Activated T-cell treated with anti-CD3 and anti-CD28 coated beads, Interleukin-2, amount 50 U/mL, for 48 hours (primary cell): ENCODE measurements at regions not wholly inside any gene's neighbourhood (a gene's known extent, or its start where the extent isn't known, plus 50 kb on each side); places are given as distances from the start of the nearest gene placed in this dataset.

ENCODE experiments used
- DNase-seq, 2 experiments: peaks; one replicate each; pipeline ENCODE4 v3.0.0-alpha.2; 2020

GRCh38 chr22:27463121-27463660 lies 338.4 kb downstream of the MN1 start:
- no peak for DNase-seq

DNA sequence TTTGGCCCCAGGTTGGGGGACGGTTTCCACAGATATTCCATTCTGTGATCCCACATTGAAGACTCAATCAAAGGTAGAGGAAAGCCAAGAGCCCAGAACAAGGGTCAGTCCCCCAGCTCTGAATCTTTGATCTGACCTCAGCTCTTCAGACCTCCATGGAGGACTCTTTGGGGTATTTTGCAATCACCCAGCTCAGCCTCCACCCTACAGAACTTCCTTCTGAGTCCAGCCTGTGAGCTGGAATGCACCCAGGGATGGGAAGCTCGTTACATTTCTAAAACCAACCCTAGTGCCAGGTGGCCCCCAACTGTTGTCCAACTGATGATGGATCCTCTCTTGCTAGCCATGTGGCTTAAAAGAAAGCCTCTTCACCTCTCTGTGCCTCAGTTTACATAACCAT lies 335.3 kb downstream of the MN1 start:
- no peak for DNase-seq

- no peak for DNase-seq
These were observed 334.6 kb downstream of the MN1 start for GRCh38 chr22:27466778-27467438.

- no peak for DNase-seq
These were observed 333.8 kb downstream of the MN1 start for GRCh38 chr22:27467711-27468110.

- no peak for DNase-seq
These were observed 332.8 kb downstream of the MN1 start for GRCh38 chr22:27468712-27469111.

DNA sequence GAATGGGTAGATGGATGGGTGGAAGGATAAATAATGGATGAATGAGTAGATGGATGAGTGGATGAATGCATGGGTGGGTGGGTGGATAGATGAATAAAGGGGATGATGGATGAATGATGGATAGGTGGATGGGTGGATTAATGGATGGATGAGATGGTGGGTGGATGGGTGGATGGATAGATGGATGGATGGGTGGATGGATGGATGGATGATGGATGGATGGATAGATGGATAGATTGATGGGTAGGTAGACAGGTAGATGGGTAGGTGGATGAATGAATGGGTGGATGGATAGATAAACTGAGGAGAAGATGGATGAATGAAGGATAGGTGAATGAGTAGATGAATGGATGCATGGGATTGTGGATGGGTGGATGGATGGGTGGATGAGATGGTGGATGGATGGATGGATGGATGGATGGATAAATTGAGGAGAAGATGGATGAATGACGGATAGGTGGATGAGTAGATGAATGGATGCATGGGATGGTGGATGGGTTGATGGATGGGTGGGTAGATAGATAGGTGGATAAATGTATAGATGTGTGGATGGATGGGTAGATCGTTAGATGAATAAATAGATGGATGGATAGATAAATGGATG lies 331.3 kb downstream of the MN1 start:
- no peak for DNase-seq

DNA sequence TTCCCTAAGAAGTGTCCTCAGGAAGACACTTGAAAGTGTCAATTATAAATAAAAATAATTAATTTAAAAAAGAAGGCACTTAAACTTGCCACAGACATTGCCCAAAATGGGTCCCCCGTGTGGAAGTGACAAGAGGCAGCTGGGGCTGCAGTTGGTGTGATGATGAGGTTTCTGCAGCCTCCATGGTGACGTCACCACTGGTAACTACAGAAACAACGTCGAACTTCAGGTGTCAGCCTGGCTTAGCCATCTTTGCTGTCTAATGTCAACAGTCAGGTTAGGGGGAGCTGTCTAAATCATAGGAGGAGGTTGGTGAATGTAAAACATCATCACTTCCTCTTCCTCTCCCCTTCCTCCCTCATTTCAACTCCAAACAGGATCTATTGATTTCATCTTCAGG lies 328.6 kb downstream of the MN1 start:
- no peak for DNase-seq

GRCh38 chr22:27473533-27473932 lies 328.0 kb downstream of the MN1 start:
- DNase-seq = no peak

- no peak for DNase-seq
These were observed 327.4 kb downstream of the MN1 start for GRCh38 chr22:27474112-27474571.

GRCh38 chr22:27474711-27475547 lies 326.6 kb downstream of the MN1 start:
- DNase-seq = no peak

DNA sequence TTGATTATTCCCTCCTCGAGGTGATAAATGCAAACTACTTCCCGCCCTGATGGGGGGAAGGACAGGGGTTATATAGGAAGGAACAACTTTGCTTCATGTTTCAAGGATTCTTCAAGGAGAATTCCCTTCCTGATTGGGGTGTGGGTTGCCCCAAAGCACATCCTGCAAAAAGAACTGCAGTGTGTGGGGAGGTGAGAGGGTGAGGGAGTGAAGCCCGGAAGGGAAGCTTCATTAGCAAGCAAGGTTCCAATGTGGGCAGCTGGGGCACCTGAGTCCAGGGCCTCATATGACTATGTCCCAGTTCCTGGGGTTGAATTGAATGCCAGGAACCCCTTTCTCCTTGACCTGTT lies 326.0 kb downstream of the MN1 start:
- DNase-seq = no peak

GRCh38 chr22:27476318-27476717 lies 325.2 kb downstream of the MN1 start:
- no peak for DNase-seq

DNA sequence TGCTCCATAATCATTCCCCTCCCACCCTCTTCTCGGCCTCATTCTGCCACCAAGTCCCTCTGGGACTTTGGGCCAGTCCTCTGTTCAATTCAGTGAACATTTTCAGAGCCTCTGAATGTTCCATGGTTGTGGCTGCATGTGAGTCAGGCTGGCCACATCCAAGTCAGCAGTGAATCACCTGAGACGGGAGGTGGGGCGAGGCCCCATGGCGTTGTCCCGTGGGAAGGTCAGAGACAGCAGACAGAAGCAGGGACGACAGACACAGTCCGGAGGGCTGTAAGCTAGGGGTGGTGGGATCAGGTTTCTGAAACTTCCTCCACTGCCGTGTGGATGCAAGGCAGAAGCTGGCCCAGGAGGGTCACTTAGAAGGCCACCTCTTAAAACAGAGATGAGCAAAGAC lies 324.8 kb downstream of the MN1 start:
- DNase-seq = no peak

DNA sequence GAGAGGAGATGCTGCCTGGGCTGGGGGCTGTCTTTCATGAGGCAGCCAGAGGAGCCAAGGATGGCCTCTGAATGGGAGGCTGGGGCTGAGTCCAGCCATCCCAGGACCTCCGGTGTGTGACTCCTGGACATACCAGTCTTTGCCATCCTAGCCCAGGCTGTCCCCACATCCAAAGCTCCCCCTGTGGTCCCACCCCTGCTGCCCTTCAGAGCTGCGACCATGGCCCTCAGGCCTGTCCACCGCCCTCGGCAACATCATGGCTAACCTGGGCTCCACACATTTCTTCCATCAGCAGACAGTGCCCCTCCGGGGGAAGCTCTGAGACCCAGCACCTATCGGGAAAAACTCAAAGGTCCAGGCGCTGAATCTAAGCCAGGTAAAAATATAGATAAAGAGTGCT lies 324.4 kb downstream of the MN1 start:
- no peak for DNase-seq

GRCh38 chr22:27480487-27480886 lies 321.1 kb downstream of the MN1 start:
- DNase-seq = no peak

GRCh38 chr22:27482402-27482801 lies 319.2 kb downstream of the MN1 start:
- DNase-seq = no peak

GRCh38 chr22:27483095-27483785 lies 318.3 kb downstream of the MN1 start:
- no peak for DNase-seq

DNA sequence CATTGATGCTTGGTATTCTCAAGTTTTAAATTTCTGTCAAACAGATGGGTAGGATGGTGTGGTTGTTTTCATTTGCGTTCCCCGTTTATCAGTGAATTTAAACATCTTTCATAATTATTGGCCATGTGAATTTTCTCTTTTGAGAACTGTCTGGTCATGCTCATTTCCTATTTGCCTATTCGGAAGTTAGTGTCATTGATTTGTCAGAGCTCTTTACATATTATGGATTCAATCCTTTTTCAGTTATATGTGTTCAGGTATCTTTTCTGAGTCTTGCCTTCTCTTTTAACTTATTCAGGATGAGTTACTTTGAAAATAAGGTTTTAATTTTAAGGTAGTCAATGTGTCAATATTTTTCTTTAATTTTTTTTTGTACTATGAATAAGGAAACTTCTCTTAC lies 315.7 kb downstream of the MN1 start:
- DNase-seq = no peak

DNA sequence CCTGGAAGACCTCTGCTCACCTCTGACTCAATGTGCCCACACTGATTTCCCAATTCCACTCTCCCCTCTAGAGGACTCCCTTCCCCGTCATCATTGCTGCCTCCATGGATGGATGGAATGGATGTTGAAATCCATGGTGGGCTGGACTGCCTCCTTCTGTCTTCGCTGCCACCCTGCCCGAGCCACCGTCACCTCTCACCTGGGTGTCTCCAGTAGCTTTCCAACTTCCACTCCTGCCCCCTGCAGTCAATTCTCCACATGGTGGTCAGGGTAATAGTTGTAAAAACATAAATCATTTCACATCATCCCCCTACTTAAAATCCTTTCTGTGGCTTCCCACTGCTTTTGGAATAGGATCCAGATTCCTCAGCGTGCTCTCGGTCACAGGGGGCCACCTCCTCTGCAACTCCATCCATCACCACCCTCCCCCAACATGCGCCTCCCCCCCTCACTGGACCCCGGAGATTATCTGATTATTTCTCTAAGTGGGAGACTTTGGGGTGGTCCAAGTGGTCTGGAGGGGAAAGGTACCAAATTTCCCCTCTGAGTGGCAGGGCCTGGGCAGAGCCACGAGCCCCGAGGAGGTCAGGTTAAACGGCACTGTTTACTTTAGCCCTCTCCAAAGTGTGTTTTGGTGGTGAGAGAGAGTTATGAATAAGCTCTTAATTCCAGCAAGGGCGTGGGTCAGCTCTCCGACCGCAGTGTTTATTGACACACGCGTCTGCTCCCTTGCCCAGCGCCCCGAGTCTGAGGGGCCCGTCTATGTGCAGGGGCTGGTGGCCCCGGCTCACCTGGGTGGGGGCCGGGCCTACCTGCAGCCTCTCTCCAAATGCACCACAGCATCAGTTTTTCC lies 313.7 kb downstream of the MN1 start:
- DNase-seq = no peak

- DNase-seq = no peak
These were observed 312.9 kb downstream of the MN1 start for GRCh38 chr22:27488456-27489177.

- DNase-seq = no peak
These were observed 312.3 kb downstream of the MN1 start for GRCh38 chr22:27489178-27489675.
